ENCODE measurements at regions not wholly inside any gene's neighbourhood (a gene's known extent, or its start where the extent isn't known, plus 50 kb on each side); places are given as distances from the start of the nearest gene placed in this dataset.

DNA sequence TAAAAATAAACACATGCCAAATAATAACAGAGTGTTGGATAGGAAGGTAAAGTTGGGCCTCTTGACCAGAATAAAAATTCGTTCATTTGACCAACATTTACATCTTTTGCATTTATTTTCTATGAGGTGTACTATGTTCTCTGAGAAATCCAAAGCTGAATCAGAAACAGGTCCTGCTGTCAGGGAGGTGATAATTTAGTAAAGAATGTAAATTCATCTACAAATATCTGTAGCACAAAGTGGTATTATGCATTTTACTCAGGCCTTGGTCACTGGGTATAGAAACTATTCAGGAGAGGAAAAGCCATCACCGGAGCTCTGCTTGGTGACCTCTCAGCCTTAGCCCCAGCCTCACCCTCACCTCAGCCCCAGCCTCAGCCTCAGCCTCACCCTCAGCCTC lies 208.9 kb downstream of the SPP2 start:
- Histone ChIP-seq H2AFZ (ENCODE audit: low read length) (no peak overlapping the region), H3K4me3 (ENCODE audit: insufficient read depth, low read length) (no peak overlapping the region), H3K4me1 (ENCODE audit: insufficient read depth, low read length) (peaks cover 17% of the 10 kb centered on the region), H3K36me3 (ENCODE audit: insufficient read depth, low read length) (no peaks in the 10 kb centered on the region), H3K4me2 (ENCODE audit: insufficient read depth, low read length) (no peak overlapping the region), H3K27ac (ENCODE audit: low read depth, low read length) (peak overlapping the region; percentile 18), H3K79me2 (ENCODE audit: insufficient read depth, low read length) (no peaks in the 10 kb centered on the region), H4K20me1 (ENCODE audit: insufficient read depth, low read length) (no peaks in the 10 kb centered on the region), H3K9me3 (ENCODE audit: low read depth, low read length) (no peaks in the 10 kb centered on the region), H3K27me3 (ENCODE audit: insufficient read depth, low read length) (no peaks in the 10 kb centered on the region)
- TF ChIP-seq, protein P1, sequence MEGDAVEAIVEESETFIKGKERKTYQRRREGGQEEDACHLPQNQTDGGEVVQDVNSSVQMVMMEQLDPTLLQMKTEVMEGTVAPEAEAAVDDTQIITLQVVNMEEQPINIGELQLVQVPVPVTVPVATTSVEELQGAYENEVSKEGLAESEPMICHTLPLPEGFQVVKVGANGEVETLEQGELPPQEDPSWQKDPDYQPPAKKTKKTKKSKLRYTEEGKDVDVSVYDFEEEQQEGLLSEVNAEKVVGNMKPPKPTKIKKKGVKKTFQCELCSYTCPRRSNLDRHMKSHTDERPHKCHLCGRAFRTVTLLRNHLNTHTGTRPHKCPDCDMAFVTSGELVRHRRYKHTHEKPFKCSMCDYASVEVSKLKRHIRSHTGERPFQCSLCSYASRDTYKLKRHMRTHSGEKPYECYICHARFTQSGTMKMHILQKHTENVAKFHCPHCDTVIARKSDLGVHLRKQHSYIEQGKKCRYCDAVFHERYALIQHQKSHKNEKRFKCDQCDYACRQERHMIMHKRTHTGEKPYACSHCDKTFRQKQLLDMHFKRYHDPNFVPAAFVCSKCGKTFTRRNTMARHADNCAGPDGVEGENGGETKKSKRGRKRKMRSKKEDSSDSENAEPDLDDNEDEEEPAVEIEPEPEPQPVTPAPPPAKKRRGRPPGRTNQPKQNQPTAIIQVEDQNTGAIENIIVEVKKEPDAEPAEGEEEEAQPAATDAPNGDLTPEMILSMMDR (IDR thresholded peaks at IDR 0.05; ENCODE audit: extremely low read depth, low read depth, low read length), result no peak
- peak; percentile 72 for DNase-seq (ENCODE audit: insufficient read length, low spot score, missing footprints)

DNA sequence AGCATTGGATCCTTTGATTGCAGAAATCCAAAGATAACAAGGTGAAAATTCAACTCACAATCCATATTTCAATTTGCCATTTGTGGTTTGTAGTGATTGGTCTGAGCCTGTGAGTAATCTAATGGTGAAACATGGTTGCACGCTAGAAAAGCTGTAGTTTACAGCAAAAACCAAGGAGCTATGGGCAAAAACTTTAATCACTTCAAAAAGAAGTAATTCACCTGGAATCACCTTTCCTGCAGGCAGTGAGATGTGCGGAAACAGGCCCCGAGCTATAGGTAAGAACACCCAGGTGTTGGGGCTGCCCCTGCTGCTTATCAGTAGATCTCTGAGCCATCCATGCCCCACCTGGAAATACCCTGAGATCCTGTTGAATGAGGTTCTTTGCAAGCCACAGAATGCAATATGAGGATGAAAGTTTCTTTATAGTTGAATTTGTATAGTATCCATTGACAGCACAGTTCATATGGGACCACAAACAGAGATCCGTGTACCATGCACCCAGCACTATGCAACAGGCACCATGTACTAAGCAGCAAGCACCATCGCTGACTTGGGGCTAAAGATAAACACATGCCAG lies 208.2 kb downstream of the SPP2 start:
- Histone ChIP-seq H3K27ac (ENCODE audit: low read depth, low read length) (peak overlapping the region; percentile 96), H4K20me1 (ENCODE audit: insufficient read depth, low read length) (no peaks in the 10 kb centered on the region), H3K36me3 (ENCODE audit: insufficient read depth, low read length) (no peaks in the 10 kb centered on the region), H3K9me3 (ENCODE audit: low read depth, low read length) (no peaks in the 10 kb centered on the region), H3K4me2 (ENCODE audit: insufficient read depth, low read length) (peak overlapping the region; percentile 49), H3K4me3 (ENCODE audit: insufficient read depth, low read length) (no peak overlapping the region), H3K27me3 (ENCODE audit: insufficient read depth, low read length) (no peaks in the 10 kb centered on the region), H3K4me1 (ENCODE audit: insufficient read depth, low read length) (peaks cover 17% of the 10 kb centered on the region), H3K79me2 (ENCODE audit: insufficient read depth, low read length) (no peaks in the 10 kb centered on the region), H2AFZ (ENCODE audit: low read length) (no peak overlapping the region)
- DNase-seq (ENCODE audit: insufficient read length, low spot score, missing footprints), result peak; percentile 91
- TF ChIP-seq, protein P1 (IDR thresholded peaks at IDR 0.05; ENCODE audit: extremely low read depth, low read depth, low read length), result no peak

DNA sequence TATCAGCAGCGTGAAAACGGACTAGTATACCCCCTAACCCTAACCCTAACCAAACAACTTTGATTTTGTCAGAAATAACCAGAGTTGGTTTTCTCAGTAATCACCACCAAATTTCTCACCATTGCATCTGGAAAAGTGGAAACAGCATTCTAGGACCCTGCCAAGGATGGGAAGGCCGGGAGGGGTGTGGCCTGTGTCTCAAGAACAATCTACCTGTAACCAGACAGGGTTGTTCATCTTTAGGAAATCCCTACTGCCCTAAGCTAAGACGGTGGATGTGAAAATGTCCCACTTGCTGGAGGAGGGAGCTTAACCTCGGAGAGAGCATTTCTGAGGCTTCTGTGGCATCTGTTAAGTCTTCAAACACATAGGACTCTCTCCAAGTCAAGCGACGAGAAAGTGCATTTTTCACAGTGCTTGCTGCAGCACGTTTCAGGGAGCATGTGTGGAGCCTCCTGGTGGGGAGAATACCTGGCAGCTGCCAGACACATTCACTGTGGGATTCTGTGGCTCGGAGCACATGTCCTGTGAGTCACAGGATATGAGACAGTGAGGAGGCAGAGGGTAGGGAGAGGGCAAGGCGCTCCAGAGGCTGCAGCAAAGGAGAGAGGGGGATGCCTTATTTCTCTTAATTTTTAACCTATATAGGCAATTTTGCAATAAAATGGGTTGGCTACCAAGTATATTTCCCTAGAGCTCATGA lies 207.5 kb downstream of the SPP2 start:
- Histone ChIP-seq H3K4me1 (ENCODE audit: insufficient read depth, low read length) (peaks cover 17% of the 10 kb centered on the region), H3K4me2 (ENCODE audit: insufficient read depth, low read length) (peak overlapping the region; percentile 49), H3K27me3 (ENCODE audit: insufficient read depth, low read length) (no peaks in the 10 kb centered on the region), H3K36me3 (ENCODE audit: insufficient read depth, low read length) (no peaks in the 10 kb centered on the region), H4K20me1 (ENCODE audit: insufficient read depth, low read length) (no peaks in the 10 kb centered on the region), H3K9me3 (ENCODE audit: low read depth, low read length) (no peaks in the 10 kb centered on the region), H3K79me2 (ENCODE audit: insufficient read depth, low read length) (no peaks in the 10 kb centered on the region), H2AFZ (ENCODE audit: low read length) (peak overlapping the region; percentile 24), H3K27ac (ENCODE audit: low read depth, low read length) (peak overlapping the region; percentile 96), H3K4me3 (ENCODE audit: insufficient read depth, low read length) (no peak overlapping the region)
- TF ChIP-seq, protein P1 (IDR thresholded peaks at IDR 0.05; ENCODE audit: extremely low read depth, low read depth, low read length), result peak; percentile 83
- DNase-seq (ENCODE audit: insufficient read length, low spot score, missing footprints), result peak; percentile 97

DNA sequence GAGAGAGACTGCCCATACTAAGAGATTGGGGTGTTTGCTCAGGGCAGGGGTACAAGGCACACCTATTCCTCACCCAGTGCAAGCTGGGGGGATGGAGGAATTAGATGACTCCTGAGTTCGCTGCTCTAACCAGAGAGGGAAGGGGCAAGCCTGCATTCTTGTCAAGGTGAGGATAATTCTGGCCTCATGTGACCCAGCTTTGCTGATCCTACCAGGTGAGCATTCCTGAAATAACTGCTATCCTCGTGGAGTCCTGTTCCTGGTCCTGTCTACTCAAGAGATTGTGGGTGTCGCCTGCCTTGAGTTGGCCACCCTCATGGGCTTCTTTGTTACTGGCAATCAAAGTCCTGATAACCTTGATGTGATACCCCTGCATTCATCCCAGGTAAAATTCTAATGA lies 206.0 kb downstream of the SPP2 start:
- H3K79me2 ChIP-seq (ENCODE audit: insufficient read depth, low read length), result no peaks in the 10 kb centered on the region
- TF ChIP-seq, protein P1 (IDR thresholded peaks at IDR 0.05; ENCODE audit: extremely low read depth, low read depth, low read length), result no peak

More for the DNA sequence above, 206.0 kb downstream of the SPP2 start:
- no peaks in the 10 kb centered on the region for H3K9me3 ChIP-seq (ENCODE audit: low read depth, low read length)
- no peak for DNase-seq (ENCODE audit: insufficient read length, low spot score, missing footprints)
- no peaks in the 10 kb centered on the region for H3K27me3 ChIP-seq (ENCODE audit: insufficient read depth, low read length)
- no peak overlapping the region for H3K4me3 ChIP-seq (ENCODE audit: insufficient read depth, low read length)
- no peaks in the 10 kb centered on the region for H3K36me3 ChIP-seq (ENCODE audit: insufficient read depth, low read length)
- no peaks in the 10 kb centered on the region for H4K20me1 ChIP-seq (ENCODE audit: insufficient read depth, low read length)
- no peak overlapping the region for H3K4me2 ChIP-seq (ENCODE audit: insufficient read depth, low read length)
- H2AFZ ChIP-seq (ENCODE audit: low read length), result no peak overlapping the region
- no peak overlapping the region for H3K27ac ChIP-seq (ENCODE audit: low read depth, low read length)
- H3K4me1 ChIP-seq (ENCODE audit: insufficient read depth, low read length), result peaks cover 28% of the 10 kb centered on the region
